ENCODE measurements at regions not wholly inside any gene's neighbourhood (a gene's known extent, or its start where the extent isn't known, plus 50 kb on each side); places are given as distances from the start of the nearest gene placed in this dataset.

- no peaks in the 10 kb centered on the region for H3K27me3 Mint-ChIP-seq
- Histone ChIP-seq H3K9me3 (ENCODE audit: control insufficient read depth in 2 of 2, low read length in 2 of 2) (no peaks in the 10 kb centered on the region), H3K4me3 (ENCODE audit: low read depth, low read length) (no peak overlapping the region), H3K27ac (ENCODE audit: insufficient read depth, low read length, poor library complexity, severe bottlenecking) (no peak overlapping the region), H3K27me3 (ENCODE audit: control insufficient read depth, insufficient read depth, low read length) (no peaks in the 10 kb centered on the region), H3K36me3 (ENCODE audit: control insufficient read depth, insufficient read depth, low read length) (no peaks in the 10 kb centered on the region), H3K4me1 (ENCODE audit: control insufficient read depth, insufficient read depth, low read length, poor library complexity, severe bottlenecking) (no peaks in the 10 kb centered on the region)
- DNase-seq: no peak
- no peak for ATAC-seq (ENCODE audit: low read depth in 2 of 2)
- no peaks in the 10 kb centered on the region for H3K4me1 Mint-ChIP-seq
- H3K36me3 Mint-ChIP-seq: no peaks in the 10 kb centered on the region
- no peak overlapping the region for H3K4me3 Mint-ChIP-seq
- no peak overlapping the region for H3K27ac Mint-ChIP-seq
- H3K9me3 Mint-ChIP-seq: no peaks in the 10 kb centered on the region
Observed at GRCh38 chr5:159448841-159449407, 118.6 kb upstream of the IL12B start.

- Histone ChIP-seq H3K4me3 (ENCODE audit: low read depth, low read length) (no peak overlapping the region), H3K4me1 (ENCODE audit: control insufficient read depth, insufficient read depth, low read length, poor library complexity, severe bottlenecking) (no peaks in the 10 kb centered on the region), H3K27me3 (ENCODE audit: control insufficient read depth, insufficient read depth, low read length) (no peaks in the 10 kb centered on the region), H3K9me3 (ENCODE audit: control insufficient read depth in 2 of 2, low read length in 2 of 2) (no peaks in the 10 kb centered on the region), H3K27ac (ENCODE audit: insufficient read depth, low read length, poor library complexity, severe bottlenecking) (no peak overlapping the region), H3K36me3 (ENCODE audit: control insufficient read depth, insufficient read depth, low read length) (no peaks in the 10 kb centered on the region)
- Mint-ChIP-seq H3K27ac (no peak overlapping the region), H3K4me3 (no peak overlapping the region), H3K4me1 (no peaks in the 10 kb centered on the region), H3K27me3 (no peaks in the 10 kb centered on the region), H3K36me3 (no peaks in the 10 kb centered on the region), H3K9me3 (no peaks in the 10 kb centered on the region)
- ATAC-seq (ENCODE audit: low read depth in 2 of 2): no peak
- no peak for DNase-seq
Observed at GRCh38 chr5:159449925-159450324, 119.6 kb upstream of the IL12B start.

- H3K36me3 Mint-ChIP-seq: no peaks in the 10 kb centered on the region
- ATAC-seq (ENCODE audit: low read depth in 2 of 2): no peak
- no peak for DNase-seq
- H3K36me3 ChIP-seq (ENCODE audit: control insufficient read depth, insufficient read depth, low read length): no peaks in the 10 kb centered on the region
- H3K27me3 ChIP-seq (ENCODE audit: control insufficient read depth, insufficient read depth, low read length): no peaks in the 10 kb centered on the region
- no peaks in the 10 kb centered on the region for H3K4me1 Mint-ChIP-seq
- no peaks in the 10 kb centered on the region for H3K27me3 Mint-ChIP-seq
- no peak overlapping the region for H3K4me3 ChIP-seq (ENCODE audit: low read depth, low read length)
- no peaks in the 10 kb centered on the region for H3K4me1 ChIP-seq (ENCODE audit: control insufficient read depth, insufficient read depth, low read length, poor library complexity, severe bottlenecking)
- H3K4me3 Mint-ChIP-seq: no peak overlapping the region
- no peak overlapping the region for H3K27ac ChIP-seq (ENCODE audit: insufficient read depth, low read length, poor library complexity, severe bottlenecking)
- H3K9me3 Mint-ChIP-seq: no peaks in the 10 kb centered on the region
- no peaks in the 10 kb centered on the region for H3K9me3 ChIP-seq (ENCODE audit: control insufficient read depth in 2 of 2, low read length in 2 of 2)
- no peak overlapping the region for H3K27ac Mint-ChIP-seq
Observed at GRCh38 chr5:159450417-159450816, 120.1 kb upstream of the IL12B start.

GRCh38 chr5:159451197-159452052 lies 121.1 kb upstream of the IL12B start:
- Mint-ChIP-seq H3K4me1 (peaks cover 0 to 3% (median 0%) of the 10 kb centered on the region in 4 donors), H3K27me3 (no peaks in the 10 kb centered on the region), H3K36me3 (no peaks in the 10 kb centered on the region), H3K4me3 (no peak overlapping the region), H3K9me3 (no peaks in the 10 kb centered on the region), H3K27ac (no peak overlapping the region)
- H3K27ac ChIP-seq (ENCODE audit: insufficient read depth, low read length, poor library complexity, severe bottlenecking): no peak overlapping the region
- no peak for DNase-seq
- no peaks in the 10 kb centered on the region for H3K36me3 ChIP-seq (ENCODE audit: control insufficient read depth, insufficient read depth, low read length)
- no peaks in the 10 kb centered on the region for H3K9me3 ChIP-seq (ENCODE audit: control insufficient read depth in 2 of 2, low read length in 2 of 2)
- peaks cover 6% of the 10 kb centered on the region for H3K4me1 ChIP-seq (ENCODE audit: control insufficient read depth, insufficient read depth, low read length, poor library complexity, severe bottlenecking)
- no peak overlapping the region for H3K4me3 ChIP-seq (ENCODE audit: low read depth, low read length)
- H3K27me3 ChIP-seq (ENCODE audit: control insufficient read depth, insufficient read depth, low read length): no peaks in the 10 kb centered on the region
- ATAC-seq (ENCODE audit: low read depth in 2 of 2): no peak

GRCh38 chr5:159452480-159453167 lies 122.3 kb upstream of the IL12B start:
- no peak for DNase-seq
- H3K36me3 ChIP-seq (ENCODE audit: control insufficient read depth, insufficient read depth, low read length): no peaks in the 10 kb centered on the region
- Mint-ChIP-seq H3K4me3 (no peak overlapping the region), H3K9me3 (peaks cover 0 to under 1% (median 0%) of the 10 kb centered on the region in 7 donors), H3K27me3 (no peaks in the 10 kb centered on the region), H3K27ac (peak overlapping the region in 1 of 3 donors; percentile 41), H3K36me3 (no peaks in the 10 kb centered on the region), H3K4me1 (peaks cover 0 to 10% (median 0%) of the 10 kb centered on the region in 4 donors)
- H3K27ac ChIP-seq (ENCODE audit: insufficient read depth, low read length, poor library complexity, severe bottlenecking): no peak overlapping the region
- ATAC-seq (ENCODE audit: low read depth in 2 of 2): no peak
- H3K4me1 ChIP-seq (ENCODE audit: control insufficient read depth, insufficient read depth, low read length, poor library complexity, severe bottlenecking): peaks cover 6% of the 10 kb centered on the region
- no peaks in the 10 kb centered on the region for H3K9me3 ChIP-seq (ENCODE audit: control insufficient read depth in 2 of 2, low read length in 2 of 2)
- no peak overlapping the region for H3K4me3 ChIP-seq (ENCODE audit: low read depth, low read length)
- no peaks in the 10 kb centered on the region for H3K27me3 ChIP-seq (ENCODE audit: control insufficient read depth, insufficient read depth, low read length)

GRCh38 chr5:159453209-159453608 lies 122.9 kb upstream of the IL12B start:
- Mint-ChIP-seq H3K4me3 (no peak overlapping the region), H3K9me3 (peaks cover 0 to 2% (median 0%) of the 10 kb centered on the region in 7 donors), H3K36me3 (no peaks in the 10 kb centered on the region), H3K27me3 (no peaks in the 10 kb centered on the region), H3K4me1 (peaks cover 0 to 10% (median 2%) of the 10 kb centered on the region in 4 donors), H3K27ac (peak overlapping the region in 1 of 3 donors; percentile 41)
- Histone ChIP-seq H3K36me3 (ENCODE audit: control insufficient read depth, insufficient read depth, low read length) (no peaks in the 10 kb centered on the region), H3K27ac (ENCODE audit: insufficient read depth, low read length, poor library complexity, severe bottlenecking) (no peak overlapping the region), H3K4me3 (ENCODE audit: low read depth, low read length) (no peak overlapping the region), H3K4me1 (ENCODE audit: control insufficient read depth, insufficient read depth, low read length, poor library complexity, severe bottlenecking) (peaks cover 6% of the 10 kb centered on the region), H3K9me3 (ENCODE audit: control insufficient read depth in 2 of 2, low read length in 2 of 2) (no peaks in the 10 kb centered on the region), H3K27me3 (ENCODE audit: control insufficient read depth, insufficient read depth, low read length) (no peaks in the 10 kb centered on the region)
- ATAC-seq (ENCODE audit: low read depth in 2 of 2) (no peak), DNase-seq (no peak)

- Histone ChIP-seq H3K4me1 (ENCODE audit: control insufficient read depth, insufficient read depth, low read length, poor library complexity, severe bottlenecking) (peaks cover 6% of the 10 kb centered on the region), H3K4me3 (ENCODE audit: low read depth, low read length) (no peak overlapping the region), H3K27me3 (ENCODE audit: control insufficient read depth, insufficient read depth, low read length) (peaks cover 9% of the 10 kb centered on the region), H3K27ac (ENCODE audit: insufficient read depth, low read length, poor library complexity, severe bottlenecking) (no peak overlapping the region), H3K9me3 (ENCODE audit: control insufficient read depth in 2 of 2, low read length in 2 of 2) (no peaks in the 10 kb centered on the region), H3K36me3 (ENCODE audit: control insufficient read depth, insufficient read depth, low read length) (no peaks in the 10 kb centered on the region)
- Mint-ChIP-seq H3K9me3 (peaks cover 0 to 2% (median 0%) of the 10 kb centered on the region in 7 donors), H3K4me3 (no peak overlapping the region), H3K27me3 (peaks cover 8% of the 10 kb centered on the region), H3K4me1 (peaks cover 6 to 15% (median 9%) of the 10 kb centered on the region in 4 donors), H3K27ac (no peak overlapping the region), H3K36me3 (no peaks in the 10 kb centered on the region)
- no peak for ATAC-seq (ENCODE audit: low read depth in 2 of 2)
- no peak for DNase-seq
Observed at GRCh38 chr5:159456261-159456660, 126.0 kb upstream of the IL12B start.

Measured in CD4-positive, CD25-positive, alpha-beta regulatory T cell (primary cell).